ENCODE measurements at regions not wholly inside any gene's neighbourhood (a gene's known extent, or its start where the extent isn't known, plus 50 kb on each side); places are given as distances from the start of the nearest gene placed in this dataset.

DNA sequence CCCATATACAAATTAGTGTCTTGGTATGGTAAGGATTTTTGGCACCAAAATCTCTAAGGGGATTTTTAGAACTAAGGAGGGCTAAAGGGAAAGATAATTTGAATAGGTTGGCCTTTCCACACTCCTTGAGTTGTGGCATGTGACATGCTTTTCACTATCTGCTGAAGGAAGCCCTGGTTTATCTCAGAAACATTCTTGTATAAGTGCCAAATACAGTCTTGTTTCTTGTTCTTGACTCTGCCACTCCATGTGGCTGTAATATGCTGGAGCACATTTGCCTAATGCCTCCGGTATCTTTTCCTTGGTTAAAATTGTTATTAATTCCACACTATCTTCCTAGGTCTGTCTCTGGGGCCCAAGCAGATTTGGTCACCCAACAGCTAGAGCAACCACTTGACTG is 457.0 kb downstream of the USP25 start:
- WGBS, 2 donors = 47 to 68% methylated on average over 1 of the region's 1 CpG
- no peak for DNase-seq
- H3K27ac ChIP-seq = no peak overlapping the region
- no peak overlapping the region for H3K4me3 ChIP-seq (replicated peaks in 1 of 3)
- intact Hi-C loops (cut with DNase I) = no loop called here
- H3K9me3 ChIP-seq = no peaks in the 10 kb centered on the region
- TF ChIP-seq, protein P1, sequence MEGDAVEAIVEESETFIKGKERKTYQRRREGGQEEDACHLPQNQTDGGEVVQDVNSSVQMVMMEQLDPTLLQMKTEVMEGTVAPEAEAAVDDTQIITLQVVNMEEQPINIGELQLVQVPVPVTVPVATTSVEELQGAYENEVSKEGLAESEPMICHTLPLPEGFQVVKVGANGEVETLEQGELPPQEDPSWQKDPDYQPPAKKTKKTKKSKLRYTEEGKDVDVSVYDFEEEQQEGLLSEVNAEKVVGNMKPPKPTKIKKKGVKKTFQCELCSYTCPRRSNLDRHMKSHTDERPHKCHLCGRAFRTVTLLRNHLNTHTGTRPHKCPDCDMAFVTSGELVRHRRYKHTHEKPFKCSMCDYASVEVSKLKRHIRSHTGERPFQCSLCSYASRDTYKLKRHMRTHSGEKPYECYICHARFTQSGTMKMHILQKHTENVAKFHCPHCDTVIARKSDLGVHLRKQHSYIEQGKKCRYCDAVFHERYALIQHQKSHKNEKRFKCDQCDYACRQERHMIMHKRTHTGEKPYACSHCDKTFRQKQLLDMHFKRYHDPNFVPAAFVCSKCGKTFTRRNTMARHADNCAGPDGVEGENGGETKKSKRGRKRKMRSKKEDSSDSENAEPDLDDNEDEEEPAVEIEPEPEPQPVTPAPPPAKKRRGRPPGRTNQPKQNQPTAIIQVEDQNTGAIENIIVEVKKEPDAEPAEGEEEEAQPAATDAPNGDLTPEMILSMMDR (IDR thresholded peaks at IDR 0.05) = peak in 1 of 6 experiments; percentile 6
- TF ChIP-seq POLR2A (IDR thresholded peaks at IDR 0.05) = no peak
- H3K36me3 ChIP-seq = no peaks in the 10 kb centered on the region
- peaks cover 4 to 16% of the 10 kb centered on the region in 2 donors for H3K4me1 ChIP-seq
- no peaks in the 10 kb centered on the region for H3K27me3 ChIP-seq

- TF ChIP-seq, protein P1 (IDR thresholded peaks at IDR 0.05) = no peak
- no peak for TF ChIP-seq POLR2A (IDR thresholded peaks at IDR 0.05)
- no peak for DNase-seq
- Histone ChIP-seq H3K36me3 (no peaks in the 10 kb centered on the region), H3K27ac (no peak overlapping the region), H3K9me3 (no peaks in the 10 kb centered on the region), H3K4me3 (replicated peaks in 1 of 3) (no peak overlapping the region), H3K27me3 (no peaks in the 10 kb centered on the region), H3K4me1 (peaks cover 4 to 16% of the 10 kb centered on the region in 2 donors)
- WGBS, 2 donors = 82 to 91% methylated on average over 2 of the region's 2 CpGs
- intact Hi-C loops (cut with DNase I) = no loop called here
These were observed 458.0 kb downstream of the USP25 start for GRCh38 chr21:16187603-16188301.

- 90 to 95% methylated on average over 2 of the region's 2 CpGs for WGBS, 2 donors
- H3K27me3 ChIP-seq = no peaks in the 10 kb centered on the region
- H3K4me3 ChIP-seq (replicated peaks in 1 of 3) = no peak overlapping the region
- intact Hi-C loops (cut with DNase I) = loop anchor here (10.0 kb wide), 1 partner anchor 132 kb away; no protein-coding TSS in a partner anchor
- DNase-seq = no peak
- H3K9me3 ChIP-seq = no peaks in the 10 kb centered on the region
- no peaks in the 10 kb centered on the region for H3K36me3 ChIP-seq
- TF ChIP-seq, protein P1 (IDR thresholded peaks at IDR 0.05) = no peak
- TF ChIP-seq POLR2A (IDR thresholded peaks at IDR 0.05) = no peak
- H3K27ac ChIP-seq = no peak overlapping the region
- H3K4me1 ChIP-seq = peaks cover 0 to 4% of the 10 kb centered on the region in 2 donors
These were observed 463.1 kb downstream of the USP25 start for GRCh38 chr21:16192902-16193301.

DNA sequence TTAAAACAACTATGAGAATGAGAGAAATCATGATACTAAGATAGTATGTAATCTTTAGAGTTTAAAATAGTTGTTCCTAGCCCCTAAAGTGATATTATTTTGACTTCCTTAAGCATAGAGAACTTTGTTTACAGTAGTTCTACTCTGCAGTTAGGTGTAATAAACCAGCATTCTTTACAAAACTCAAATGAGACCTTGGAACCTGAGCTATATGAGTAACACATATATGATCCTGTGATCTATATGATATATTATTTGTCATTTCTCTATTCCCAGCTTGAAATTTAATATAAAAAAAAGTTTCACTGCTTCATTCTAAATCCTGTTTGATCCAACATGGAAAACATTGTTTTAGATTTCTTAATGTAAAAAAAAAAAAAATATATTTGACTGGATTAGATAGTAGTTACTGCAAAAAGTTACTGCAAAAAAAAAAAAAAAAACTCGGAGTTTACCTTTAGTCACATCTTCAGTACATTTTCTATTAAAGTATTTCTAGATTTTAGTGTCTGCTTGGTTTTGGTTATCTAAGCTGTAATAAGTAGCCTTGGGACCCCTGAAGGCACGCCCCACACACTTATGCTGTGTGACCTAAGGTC is 463.8 kb downstream of the USP25 start:
- peaks cover 0 to 4% of the 10 kb centered on the region in 2 donors for H3K4me1 ChIP-seq
- intact Hi-C loops (cut with DNase I) = loop anchor here (10.0 kb wide), 1 partner anchor 131 kb away; no protein-coding TSS in a partner anchor
- WGBS, 2 donors = 35% methylated on average over 2 of the region's 2 CpGs

More for the DNA sequence above, 463.8 kb downstream of the USP25 start:
- peak overlapping the region in 2 of 3 donors; percentile 26 to 45 for H3K4me3 ChIP-seq (replicated peaks in 1 of 3)
- H3K27ac ChIP-seq = peak overlapping the region; percentile 54 to 86 (median 77)
- DNase-seq = no peak
- TF ChIP-seq POLR2A (IDR thresholded peaks at IDR 0.05) = no peak
- TF ChIP-seq, protein P1 (IDR thresholded peaks at IDR 0.05) = no peak
- H3K27me3 ChIP-seq = no peaks in the 10 kb centered on the region
- H3K9me3 ChIP-seq = no peaks in the 10 kb centered on the region
- no peaks in the 10 kb centered on the region for H3K36me3 ChIP-seq
